ENCODE measurements at regions not wholly inside any gene's neighbourhood (a gene's known extent, or its start where the extent isn't known, plus 50 kb on each side); places are given as distances from the start of the nearest gene placed in this dataset.
"Not testable (repeated sequence)": the region's sequence is repeated elsewhere in the genome, so short reads cannot be mapped to it uniquely, and the experiment has no call there.

DNA sequence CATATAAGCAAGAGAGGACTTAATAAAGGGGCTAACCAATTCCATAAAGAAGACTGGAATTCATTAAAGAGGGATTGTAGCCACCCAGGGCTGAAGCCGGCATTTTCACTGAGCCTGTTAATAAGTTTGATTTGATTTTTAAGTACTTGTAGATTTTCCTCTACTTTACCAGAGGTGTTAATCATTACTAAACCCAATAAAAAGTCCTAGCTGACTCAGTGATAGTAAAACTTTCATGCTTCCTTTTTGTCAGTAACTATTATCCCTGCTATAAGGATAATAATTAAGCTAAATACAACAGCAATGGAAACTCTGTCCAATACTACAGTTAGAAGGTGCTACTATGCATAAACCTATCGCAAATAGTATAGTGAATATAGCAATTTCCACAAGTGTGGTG, 260.2 kb downstream of the CEMIP2 start:
- DNase-seq (ENCODE audit: low read depth, low spot score), result not testable (repeated sequence)

DNA sequence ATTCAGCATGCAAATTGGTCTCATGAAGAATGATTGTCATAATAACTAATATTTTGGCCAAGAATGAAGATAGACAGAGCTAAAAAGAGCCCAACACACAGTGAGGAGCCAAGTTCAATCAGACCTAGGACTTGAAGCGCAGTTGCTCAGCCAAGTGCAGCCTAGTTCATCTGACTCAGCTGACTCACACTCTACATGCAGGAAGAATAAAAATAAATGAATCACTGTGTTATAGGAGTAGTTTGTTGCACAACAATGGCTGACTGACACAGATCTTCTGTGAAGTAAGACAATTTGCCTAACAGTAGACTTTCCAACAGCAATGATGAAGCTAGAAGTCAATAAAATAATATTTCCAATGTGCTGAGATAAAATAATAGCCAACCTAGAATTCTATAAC, 261.5 kb downstream of the CEMIP2 start:
- no peak for DNase-seq (ENCODE audit: low read depth, low spot score)

DNA sequence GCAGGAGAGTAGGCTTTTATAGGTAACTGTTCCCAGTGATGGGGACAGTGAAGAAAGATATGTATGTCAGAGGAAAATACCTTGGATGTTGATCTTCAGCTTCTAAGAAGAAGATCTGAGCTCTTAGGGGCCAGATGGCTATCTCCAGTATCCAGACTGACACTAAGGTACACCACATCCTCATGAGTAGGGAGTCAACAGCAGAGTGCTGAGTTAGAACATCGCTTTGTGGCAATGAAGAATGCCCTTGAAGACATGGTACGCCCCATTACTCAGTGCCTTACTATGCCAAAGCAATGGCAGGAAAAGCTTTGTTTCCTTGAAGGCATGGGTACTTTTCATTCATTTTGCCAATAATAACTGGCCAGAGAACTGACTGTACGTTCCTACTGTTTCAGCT, 263.7 kb downstream of the CEMIP2 start:
- DNase-seq (ENCODE audit: low read depth, low spot score), result no peak

DNA sequence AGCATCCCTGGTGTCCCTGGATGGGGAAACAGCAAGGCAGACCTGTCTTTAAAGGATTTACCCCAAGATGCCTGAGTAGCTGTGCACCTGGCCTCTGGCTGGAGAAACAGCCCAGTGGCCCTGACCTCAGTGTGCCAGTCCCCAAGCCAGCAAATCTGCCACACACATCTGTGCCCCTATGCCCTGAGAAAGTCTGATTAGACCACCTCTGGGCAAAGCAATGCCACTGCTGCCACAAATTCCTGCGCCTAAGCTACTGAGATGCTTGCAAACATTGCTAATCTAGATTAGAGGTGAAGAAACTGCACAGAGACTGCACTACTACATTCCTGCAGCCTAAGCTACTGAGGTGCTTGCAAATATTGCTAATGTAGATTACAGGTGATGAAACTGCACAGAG, 269.6 kb downstream of the CEMIP2 start:
- DNase-seq (ENCODE audit: low read depth, low spot score), result no peak

DNA sequence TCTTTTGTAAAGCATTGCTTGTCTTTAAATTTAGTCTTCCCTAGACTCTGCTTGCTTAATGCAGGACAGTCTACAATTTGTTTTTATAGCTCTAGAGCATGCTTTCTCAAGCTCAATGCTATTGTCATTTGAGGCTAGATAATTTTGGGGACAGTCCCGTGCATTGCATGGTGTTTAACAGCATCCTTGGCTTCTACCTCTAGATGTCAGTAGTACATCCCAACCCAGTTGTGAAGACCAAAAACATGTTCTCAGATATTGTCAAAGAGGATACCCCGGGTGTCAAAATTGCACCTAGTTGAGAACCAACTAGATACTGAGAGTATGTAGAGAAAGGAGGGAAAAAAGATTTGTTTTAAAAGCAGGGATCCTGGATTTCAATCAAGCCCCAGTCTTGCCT, 277.5 kb downstream of the CEMIP2 start:
- DNase-seq (ENCODE audit: low read depth, low spot score), result no peak

GRCh38 chr9:71487061-71487460, 281.3 kb downstream of the CEMIP2 start:
- DNase-seq (ENCODE audit: low read depth, low spot score), result peak; percentile 23

DNA sequence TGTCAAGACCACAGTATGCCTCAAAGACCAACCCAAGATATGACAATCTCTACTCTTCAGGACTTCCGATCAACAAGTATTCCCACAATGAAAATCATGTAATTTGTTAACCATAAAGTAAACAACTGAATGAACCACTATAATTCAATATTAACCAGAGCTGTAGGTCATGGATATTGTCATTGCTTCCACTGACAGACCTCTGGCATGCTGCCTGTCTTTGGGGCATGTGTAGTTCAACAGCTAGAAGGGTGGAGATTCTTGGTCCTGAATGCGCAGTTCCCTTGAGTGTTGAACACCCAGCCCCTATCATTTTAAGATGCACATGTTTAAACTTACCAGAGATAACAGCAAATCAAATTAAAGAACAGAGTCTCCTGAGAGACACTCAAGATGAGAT, 283.0 kb downstream of the CEMIP2 start:
- DNase-seq (ENCODE audit: low read depth, low spot score), result no peak

DNA sequence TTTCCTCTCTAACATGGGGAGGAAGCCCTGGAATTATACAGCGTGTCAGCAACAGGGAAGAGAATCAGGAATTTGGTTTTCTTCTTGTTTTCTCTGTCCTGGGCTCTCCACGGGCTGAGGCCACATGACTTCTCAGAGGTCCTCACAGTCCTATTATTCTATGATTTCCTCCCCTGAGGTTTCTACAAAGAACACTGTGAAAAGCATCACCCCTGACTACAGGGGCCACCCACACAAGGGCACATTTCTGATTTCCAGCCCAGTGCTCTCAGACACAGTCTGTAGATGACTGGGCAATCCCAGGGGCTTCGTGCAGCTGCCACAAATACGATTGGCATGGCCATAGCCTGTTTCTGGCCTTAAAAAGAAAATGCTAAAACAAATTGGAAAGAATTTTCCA, 284.9 kb downstream of the CEMIP2 start:
- DNase-seq (ENCODE audit: low read depth, low spot score), result no peak

- DNase-seq (ENCODE audit: low read depth, low spot score), result no peak
Measured at GRCh38 chr9:71479621-71480020, 288.7 kb downstream of the CEMIP2 start.

GRCh38 chr9:71472400-71472799, 295.9 kb downstream of the CEMIP2 start:
- DNase-seq (ENCODE audit: low read depth, low spot score), result no peak

DNA sequence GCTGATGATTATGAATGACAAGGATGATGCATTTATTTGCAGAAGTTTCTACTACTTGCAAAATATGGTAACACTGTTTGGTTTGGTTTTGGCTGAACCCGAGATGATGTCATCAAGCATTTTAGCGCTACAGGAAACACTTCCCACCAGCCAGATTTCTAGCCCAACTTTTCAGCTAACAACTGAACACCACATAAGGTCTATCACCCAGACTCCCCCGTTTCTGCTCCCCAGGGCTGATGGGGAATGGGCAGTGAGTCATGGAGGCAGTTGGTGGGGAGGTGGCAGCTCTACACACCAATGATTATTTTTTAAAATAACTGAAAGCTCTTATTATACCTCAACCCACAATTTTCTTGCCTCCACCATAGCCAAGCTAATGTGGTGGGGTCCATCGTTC, 302.9 kb downstream of the CEMIP2 start:
- DNase-seq (ENCODE audit: low read depth, low spot score), result no peak

DNA sequence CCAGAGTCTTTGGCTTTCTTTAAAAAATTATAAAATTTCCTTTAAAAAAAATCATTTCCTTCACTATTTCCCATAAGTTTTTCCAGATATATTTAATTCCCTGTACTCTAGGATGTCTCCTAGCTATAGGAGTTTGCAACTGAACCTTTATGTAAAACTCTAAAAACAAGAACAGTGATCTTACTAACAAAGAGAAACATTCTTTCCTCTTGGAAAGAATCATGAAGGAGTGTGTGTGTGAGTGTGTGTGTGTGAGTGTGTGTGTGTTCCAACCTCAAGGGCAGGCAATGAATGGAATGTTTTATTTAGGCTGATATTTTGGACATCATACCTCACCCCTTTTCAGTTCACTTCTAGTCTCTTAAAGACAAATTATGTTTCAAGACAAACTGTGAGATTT, 309.2 kb downstream of the CEMIP2 start:
- no peak for DNase-seq (ENCODE audit: low read depth, low spot score)

GRCh38 chr9:71446473-71447411, 321.6 kb downstream of the CEMIP2 start:
- DNase-seq (ENCODE audit: low read depth, low spot score), result peak; percentile 91

GRCh38 chr9:71446106-71446472, 322.2 kb downstream of the CEMIP2 start:
- no peak for DNase-seq (ENCODE audit: low read depth, low spot score)

- no peak for DNase-seq (ENCODE audit: low read depth, low spot score)
Measured at GRCh38 chr9:71442937-71443336, 321.5 kb upstream of the TRPM3 start.

- no peak for DNase-seq (ENCODE audit: low read depth, low spot score)
Measured at GRCh38 chr9:71441266-71441665, 319.8 kb upstream of the TRPM3 start.

GRCh38 chr9:71431931-71432330, 310.5 kb upstream of the TRPM3 start:
- DNase-seq (ENCODE audit: low read depth, low spot score), result no peak

DNA sequence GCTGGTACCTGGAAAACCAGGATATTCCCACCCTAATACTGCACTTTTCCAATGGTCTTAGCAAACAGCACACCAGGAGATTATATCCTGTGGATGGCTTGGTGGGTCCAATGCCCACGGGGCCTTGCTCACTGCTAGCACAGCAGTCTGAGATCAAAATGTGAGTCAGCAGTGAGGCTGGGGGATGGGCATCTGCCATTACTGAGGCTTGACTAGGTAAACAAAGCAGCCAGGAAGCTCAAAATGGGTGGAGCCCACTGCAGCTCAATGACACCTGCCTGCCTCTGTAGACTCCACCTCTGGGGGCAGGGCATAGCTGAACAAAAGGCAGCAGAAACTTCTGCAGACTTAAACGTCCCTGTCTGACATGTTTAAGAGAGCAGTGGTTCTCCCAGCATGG, 285.9 kb upstream of the TRPM3 start:
- peak; percentile 8 for DNase-seq (ENCODE audit: low read depth, low spot score)

- no peak for DNase-seq (ENCODE audit: low read depth, low spot score)
Measured at GRCh38 chr9:71403106-71403505, 281.7 kb upstream of the TRPM3 start.

- DNase-seq (ENCODE audit: low read depth, low spot score), result no peak
Measured at GRCh38 chr9:71393005-71393404, 271.6 kb upstream of the TRPM3 start.

- DNase-seq (ENCODE audit: low read depth, low spot score), result no peak
Measured at GRCh38 chr9:71384343-71384742, 262.9 kb upstream of the TRPM3 start.

DNA sequence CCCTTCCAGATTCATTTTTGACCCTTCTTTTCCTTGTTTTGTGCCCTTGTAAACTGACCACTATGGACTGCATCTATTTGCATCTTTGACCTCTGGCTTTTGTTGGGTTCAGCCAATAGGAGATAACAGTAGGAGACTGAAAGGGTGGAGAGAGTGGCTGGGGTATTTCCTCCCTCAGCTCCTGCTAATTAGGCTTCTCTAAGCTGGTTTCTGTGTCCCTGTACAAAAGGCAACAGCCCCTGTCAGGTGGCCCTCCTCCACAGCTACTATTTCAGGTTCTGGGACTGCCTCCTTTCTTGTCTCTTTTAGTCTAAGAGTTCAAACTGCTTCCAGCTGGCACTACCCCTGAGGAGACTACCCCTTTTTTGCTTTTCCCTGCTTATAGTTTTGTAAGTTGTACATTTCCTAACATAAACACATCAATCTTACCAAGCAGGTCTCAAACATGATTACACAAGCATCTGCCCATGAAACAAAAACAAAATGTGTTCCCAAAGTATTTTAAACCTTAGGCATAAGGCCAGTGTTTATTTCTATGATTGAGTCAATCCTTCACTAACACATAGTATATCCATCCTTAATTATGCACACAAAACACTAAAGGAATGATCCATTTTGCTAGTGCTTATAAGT, 262.0 kb upstream of the TRPM3 start:
- DNase-seq (ENCODE audit: low read depth, low spot score), result peak; percentile 14

- peak; percentile 47 for DNase-seq (ENCODE audit: low read depth, low spot score)
Measured at GRCh38 chr9:71368157-71368556, 246.7 kb upstream of the TRPM3 start.
